ENCODE measurements at regions not wholly inside any gene's neighbourhood (a gene's known extent, or its start where the extent isn't known, plus 50 kb on each side); places are given as distances from the start of the nearest gene placed in this dataset.
A peak's percentile ranks its signal among the peaks of the same experiment; 100 is the strongest.

DNA sequence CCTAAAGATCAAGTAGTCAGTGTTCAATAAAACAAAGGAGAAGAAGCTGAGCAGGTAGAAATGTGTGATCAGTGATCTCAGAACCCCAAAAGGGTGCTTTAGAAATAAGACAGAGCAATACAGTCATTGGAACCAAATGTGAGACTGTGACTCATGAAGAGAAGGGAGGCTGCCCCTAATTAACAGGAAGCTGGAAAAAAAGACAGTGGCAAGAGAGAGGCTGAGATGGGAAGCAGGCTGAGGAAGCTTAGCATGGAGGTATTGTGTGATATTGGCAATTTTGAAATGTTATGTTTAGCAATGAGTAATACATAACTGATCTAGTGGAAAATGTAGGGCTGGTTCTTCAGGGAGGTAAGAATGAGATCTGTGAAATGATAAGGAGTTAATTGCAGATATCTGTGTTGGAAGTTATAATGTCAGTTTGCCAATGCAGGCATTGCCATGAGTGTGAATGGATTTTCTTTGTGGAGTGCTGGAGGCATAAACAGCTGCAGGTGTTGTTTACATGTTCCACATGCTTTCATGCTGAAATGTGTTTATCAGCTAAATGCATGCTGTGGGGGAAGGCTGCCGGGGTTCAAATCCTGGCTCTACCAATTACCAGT is 90.6 kb upstream of the CACNA1E start:
- DNase-seq, result no peak

DNA sequence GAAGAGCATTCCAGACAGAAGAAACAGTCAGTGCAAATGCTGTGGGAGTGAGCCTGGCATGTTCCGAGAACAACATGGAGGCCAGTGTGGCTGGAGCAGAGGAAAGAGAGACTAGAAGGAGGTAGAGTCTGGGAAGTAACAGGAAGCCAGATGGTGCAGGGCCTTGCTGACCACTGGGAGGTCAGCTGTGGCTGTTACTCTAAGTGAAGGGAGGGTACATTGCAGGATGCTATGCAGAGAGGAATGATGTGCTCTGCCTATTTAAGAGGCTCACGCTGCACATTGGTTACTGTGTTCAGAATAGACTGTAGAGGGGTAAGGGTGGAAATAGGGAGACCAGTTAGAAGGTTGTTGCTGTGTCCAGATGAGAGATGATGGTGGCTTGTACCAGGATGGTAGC is 88.6 kb upstream of the CACNA1E start:
- DNase-seq, result no peak

- DNase-seq, result no peak
Measured at GRCh38 chr1:181396171-181396670, 87.1 kb upstream of the CACNA1E start.

DNA sequence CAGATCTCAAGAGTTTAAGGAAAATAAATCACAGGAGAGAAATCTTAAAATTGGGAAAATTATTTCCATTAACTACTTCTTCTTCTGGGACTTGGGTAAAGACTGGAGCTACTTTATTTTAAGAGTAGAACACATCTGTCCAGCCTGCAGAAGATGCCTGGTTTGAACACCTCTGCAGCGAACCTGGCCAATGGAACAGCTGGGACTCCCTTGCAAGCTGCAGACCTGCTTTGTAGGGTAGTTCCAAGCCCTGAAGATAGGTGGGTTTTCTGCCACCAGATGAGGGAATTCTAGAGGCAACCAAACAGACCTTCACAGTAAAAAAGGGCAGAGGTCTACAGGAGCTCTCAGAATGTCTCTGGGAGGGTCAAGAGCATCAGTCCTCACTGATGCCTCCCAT is 86.5 kb upstream of the CACNA1E start:
- DNase-seq, result no peak

DNA sequence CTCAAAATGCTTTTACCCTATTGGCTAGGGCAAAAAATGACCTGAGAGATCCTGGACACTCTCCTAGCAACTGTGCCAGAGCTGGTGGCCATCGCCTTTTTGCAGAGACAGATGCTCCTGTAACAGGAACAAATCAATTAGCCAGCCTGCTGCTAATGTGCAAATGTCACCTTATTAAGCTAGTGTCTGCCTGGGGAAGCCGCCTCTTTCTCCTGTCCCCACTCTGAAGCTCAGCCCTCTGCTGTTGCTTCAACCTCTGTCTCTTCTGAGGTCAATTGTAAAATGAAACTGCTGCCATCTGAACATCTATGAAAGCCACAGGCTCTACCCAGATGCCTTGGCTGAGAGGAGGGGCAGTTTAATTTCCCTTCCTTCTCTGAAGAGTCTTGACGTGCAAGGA is 85.5 kb upstream of the CACNA1E start:
- no peak for DNase-seq

DNA sequence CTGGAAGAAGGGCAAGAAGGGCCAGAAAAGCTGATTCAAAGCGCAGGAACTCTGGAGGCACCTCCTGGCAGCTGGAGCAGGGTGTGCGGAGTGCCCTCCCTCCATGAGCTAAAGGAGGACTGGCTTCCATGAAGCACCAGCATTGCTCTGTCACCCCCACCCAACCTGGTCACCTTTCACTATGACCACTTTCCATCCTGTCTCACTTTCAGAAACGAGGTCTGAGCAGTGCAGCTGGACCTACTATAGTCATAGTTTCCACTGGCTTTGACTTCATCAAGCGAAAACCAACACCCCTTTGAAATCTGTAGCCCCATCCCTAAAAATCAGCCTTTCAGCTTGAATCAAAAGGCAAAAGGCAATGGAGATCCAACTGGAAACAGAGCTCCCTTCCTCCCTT is 84.8 kb upstream of the CACNA1E start:
- DNase-seq, result no peak

DNA sequence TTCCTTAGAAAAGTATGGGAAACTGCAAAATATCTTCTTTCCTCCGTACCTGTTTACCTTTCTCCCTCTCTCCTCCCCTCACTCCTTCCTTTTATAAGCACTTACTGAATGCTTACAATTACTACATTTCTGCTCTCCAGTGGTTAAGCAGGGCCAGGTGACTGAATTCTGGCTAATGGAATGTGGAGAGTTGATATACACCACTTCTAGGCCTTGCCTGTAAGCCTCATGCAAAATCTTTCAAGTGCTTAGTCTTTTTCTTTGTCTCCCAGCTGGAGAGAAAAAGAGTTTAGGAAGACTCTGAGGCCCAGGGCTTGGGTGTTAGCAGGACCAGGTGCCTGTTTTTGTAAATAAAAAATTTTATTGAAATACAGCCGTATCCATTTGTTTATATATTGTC is 77.7 kb upstream of the CACNA1E start:
- no peak for DNase-seq

GRCh38 chr1:181406989-181407388 is 76.3 kb upstream of the CACNA1E start:
- DNase-seq, result no peak

GRCh38 chr1:181409981-181410380 is 73.3 kb upstream of the CACNA1E start:
- DNase-seq, result no peak

DNA sequence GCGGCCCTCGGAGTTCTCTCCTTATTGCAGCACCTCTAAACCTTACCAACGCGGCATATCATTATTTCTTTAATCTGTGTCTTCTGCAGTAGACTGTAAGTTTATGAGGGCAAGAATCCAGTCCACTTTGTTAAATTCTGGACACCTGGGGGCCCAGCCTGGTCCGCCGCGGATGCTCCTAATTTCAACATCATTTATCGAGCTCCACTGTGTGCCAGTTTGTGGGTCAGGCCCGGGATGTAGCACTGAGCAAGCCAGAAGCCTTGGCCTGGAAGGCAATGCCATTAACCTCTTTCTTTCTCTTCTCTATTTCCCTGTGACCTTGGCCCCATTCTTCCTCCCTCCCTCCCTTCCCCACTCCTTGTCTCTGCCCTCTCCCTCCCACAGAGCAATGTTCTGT is 70.6 kb upstream of the CACNA1E start:
- DNase-seq, result no peak

GRCh38 chr1:181413195-181413815 is 70.0 kb upstream of the CACNA1E start:
- no peak for DNase-seq

DNA sequence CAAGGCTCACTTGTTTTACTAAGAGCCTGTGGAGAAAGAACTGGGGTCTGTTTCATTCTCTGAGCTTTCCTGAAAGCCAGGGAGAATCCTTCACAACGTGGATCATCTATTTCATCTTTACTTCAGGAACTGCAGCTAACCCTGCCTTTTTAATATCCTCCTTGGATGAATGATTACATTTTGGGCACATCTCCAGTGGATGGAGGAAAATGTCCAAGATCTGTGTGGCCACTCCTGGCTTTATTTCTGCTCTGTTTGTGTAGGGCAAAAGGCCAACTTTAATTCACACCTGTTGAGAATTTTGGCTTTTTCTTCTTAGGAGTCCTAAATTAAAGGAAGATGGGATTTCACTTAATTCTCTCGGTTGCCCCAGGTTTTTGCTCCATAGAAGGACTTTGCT is 69.5 kb upstream of the CACNA1E start:
- no peak for DNase-seq

DNA sequence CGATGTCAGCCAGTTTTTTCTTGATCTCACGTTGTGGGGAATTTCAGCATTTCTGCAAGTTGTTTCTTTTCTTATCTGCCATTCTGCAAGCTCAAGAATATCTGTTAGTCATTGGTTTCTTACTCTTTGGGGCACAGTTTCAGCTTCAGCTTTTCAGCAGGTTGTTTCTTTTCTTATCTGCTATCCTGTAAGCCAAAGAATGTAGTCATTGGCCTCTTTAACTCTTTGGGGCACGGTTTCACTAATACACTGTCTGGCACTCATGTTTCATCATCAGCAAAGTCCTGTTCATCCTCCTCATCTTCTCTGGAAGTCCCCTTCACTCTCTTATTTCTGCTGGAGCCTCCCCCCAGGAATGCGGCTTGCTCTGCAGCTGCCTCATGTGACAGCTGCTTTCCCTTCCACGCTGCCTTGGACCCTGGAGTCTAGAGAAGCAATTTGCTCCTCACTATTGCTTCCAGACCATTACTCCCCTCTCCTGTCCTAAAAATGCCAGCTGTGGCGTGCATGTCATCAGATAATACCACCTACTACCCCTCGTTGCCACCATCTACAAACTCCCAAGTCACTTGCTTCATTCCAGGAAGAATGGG is 67.0 kb upstream of the CACNA1E start:
- DNase-seq, result no peak

- no peak for DNase-seq
Measured at GRCh38 chr1:181417915-181418314, 65.4 kb upstream of the CACNA1E start.

GRCh38 chr1:181423301-181423918 is 59.9 kb upstream of the CACNA1E start:
- no peak for DNase-seq

- peak; percentile 78 for DNase-seq
Measured at GRCh38 chr1:181424786-181425403, 58.4 kb upstream of the CACNA1E start.

- no peak for DNase-seq
Measured at GRCh38 chr1:181425566-181425965, 57.8 kb upstream of the CACNA1E start.

DNA sequence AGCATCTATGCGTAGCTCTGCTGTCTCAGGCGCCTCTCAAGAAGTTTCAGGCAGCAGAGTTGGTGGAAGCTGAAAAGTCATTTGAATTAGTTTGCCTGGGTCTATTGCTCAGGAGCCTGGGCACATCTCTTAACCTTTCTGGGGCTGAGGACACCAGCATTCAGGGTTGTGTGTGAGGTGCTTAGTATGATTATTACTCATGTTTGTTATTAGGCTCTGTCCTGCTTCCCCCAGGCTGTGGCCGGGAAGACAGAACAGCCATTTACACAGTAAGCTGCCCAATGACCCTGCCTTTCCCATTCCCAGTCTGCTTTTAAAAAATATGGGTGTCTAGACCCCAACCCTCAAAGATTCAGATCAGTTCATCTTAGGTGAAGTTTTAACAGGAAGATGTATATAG is 53.9 kb upstream of the CACNA1E start:
- no peak for DNase-seq

DNA sequence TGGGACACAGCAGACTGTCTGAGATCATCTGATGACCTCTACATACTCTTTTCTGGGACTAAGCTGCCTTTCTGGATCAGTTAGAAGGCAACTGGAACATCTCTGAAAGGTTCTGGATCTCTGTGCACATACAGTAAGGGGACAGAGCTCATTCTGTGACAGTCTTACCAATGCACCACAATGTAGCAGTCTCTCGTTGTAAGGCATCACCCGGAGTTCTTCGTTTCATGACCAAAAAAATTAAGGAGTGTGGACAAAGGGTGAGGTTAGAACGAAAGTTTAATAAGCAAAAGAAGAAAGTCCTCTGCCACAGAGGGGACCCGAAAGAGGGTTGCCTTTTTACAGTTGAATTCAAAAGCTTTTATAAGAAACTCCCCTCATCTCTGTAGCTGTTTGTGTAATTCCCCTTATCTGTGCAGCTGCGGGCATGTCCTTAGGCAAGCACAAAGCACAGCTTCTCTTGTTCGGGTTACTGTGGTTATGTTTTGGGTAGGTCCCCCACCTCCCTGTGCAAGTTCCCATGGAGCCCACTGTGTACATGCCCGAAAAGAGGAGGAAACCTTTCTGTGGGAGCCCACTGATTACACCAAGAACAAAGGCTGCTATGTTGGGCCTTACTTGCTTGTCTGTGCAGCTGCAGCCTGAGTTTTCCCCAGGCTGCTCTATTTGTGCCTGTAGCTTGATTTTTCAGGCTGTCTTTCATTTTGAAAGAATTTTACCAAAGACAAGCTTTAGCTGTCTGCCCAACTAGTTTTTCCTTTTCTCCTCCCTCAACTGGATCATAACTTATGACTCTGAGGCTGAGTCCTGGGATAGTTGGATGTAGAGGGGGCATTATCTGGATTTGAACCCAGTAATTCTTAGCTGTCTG is 53.1 kb upstream of the CACNA1E start:
- no peak for DNase-seq

Data from right forelimb (tissue), 1 donor.